ENCODE measurements at regions not wholly inside any gene's neighbourhood (a gene's known extent, or its start where the extent isn't known, plus 50 kb on each side); places are given as distances from the start of the nearest gene placed in this dataset.

DNA sequence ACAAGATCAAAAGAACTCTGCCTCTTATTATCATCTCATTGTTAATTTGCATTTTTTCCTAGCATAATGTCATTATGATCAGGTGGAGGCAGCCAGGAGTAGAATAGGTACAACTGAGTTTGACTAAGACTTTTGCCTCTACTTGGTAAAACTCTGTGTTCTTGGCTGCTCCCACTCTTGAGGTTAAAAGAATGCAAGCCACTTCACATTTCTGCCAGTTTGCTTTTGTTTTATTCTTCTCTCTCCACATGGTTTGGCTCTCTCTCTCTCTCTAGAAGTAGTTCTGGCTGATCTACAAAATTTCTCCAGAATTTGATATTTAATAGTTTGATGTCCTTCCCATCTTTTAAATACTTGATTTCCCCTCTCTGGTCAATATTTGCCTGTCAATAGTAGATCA, 170.7 kb upstream of the E2F7 start:
- no peak for TF ChIP-seq CTCF (IDR thresholded peaks at IDR 0.05)
- no peak for TF ChIP-seq POLR2A (IDR thresholded peaks at IDR 0.05)

Measured in adrenal gland (tissue), 5 donors.